NOMO-1 treated with dmso at 0.1 percent for 144 hours (cell line): ENCODE measurements at regions not wholly inside any gene's neighbourhood (a gene's known extent, or its start where the extent isn't known, plus 50 kb on each side); places are given as distances from the start of the nearest gene placed in this dataset.
"Not testable (repeated sequence)": the region's sequence is repeated elsewhere in the genome, so short reads cannot be mapped to it uniquely, and the experiment has no call there.

Experiments
- DNase-seq: peaks from one replicate; lab custom pipeline; 2025; ENCODE audit not compliant: unreplicated experiment; lab: John Stamatoyannopoulos, UW

- DNase-seq, result no peak
Measured at GRCh38 chr2:19207452-19207851, 151.0 kb downstream of the OSR1 start.

GRCh38 chr2:19205983-19206533, 152.4 kb downstream of the OSR1 start:
- DNase-seq, result no peak

GRCh38 chr2:19203866-19204265, 154.6 kb downstream of the OSR1 start:
- no peak for DNase-seq

- no peak for DNase-seq
Measured at GRCh38 chr2:19201911-19202462, 156.4 kb downstream of the OSR1 start.

GRCh38 chr2:19198381-19198780, 160.0 kb downstream of the OSR1 start:
- DNase-seq, result no peak

GRCh38 chr2:19195661-19196060, 162.8 kb downstream of the OSR1 start:
- no peak for DNase-seq

- no peak for DNase-seq
Measured at GRCh38 chr2:19189391-19189790, 169.0 kb downstream of the OSR1 start.

GRCh38 chr2:19187323-19188020, 171.0 kb downstream of the OSR1 start:
- DNase-seq, result no peak

GRCh38 chr2:19185086-19185485, 173.3 kb downstream of the OSR1 start:
- no peak for DNase-seq

GRCh38 chr2:19178175-19178574, 180.2 kb downstream of the OSR1 start:
- DNase-seq, result no peak

- DNase-seq, result no peak
Measured at GRCh38 chr2:19176977-19177376, 181.4 kb downstream of the OSR1 start.

- no peak for DNase-seq
Measured at GRCh38 chr2:19176172-19176852, 182.1 kb downstream of the OSR1 start.

GRCh38 chr2:19174176-19174575, 184.2 kb downstream of the OSR1 start:
- DNase-seq, result no peak

GRCh38 chr2:19171409-19171808, 187.0 kb downstream of the OSR1 start:
- no peak for DNase-seq

- no peak for DNase-seq
Measured at GRCh38 chr2:19169134-19169768, 189.2 kb downstream of the OSR1 start.

GRCh38 chr2:19164099-19164498, 194.3 kb downstream of the OSR1 start:
- DNase-seq, result not testable (repeated sequence)

GRCh38 chr2:19158896-19159295, 199.5 kb downstream of the OSR1 start:
- DNase-seq, result no peak

GRCh38 chr2:19158211-19158610, 200.2 kb downstream of the OSR1 start:
- no peak for DNase-seq

GRCh38 chr2:19156646-19157045, 201.8 kb downstream of the OSR1 start:
- no peak for DNase-seq

- no peak for DNase-seq
Measured at GRCh38 chr2:19150726-19151125, 207.7 kb downstream of the OSR1 start.

- no peak for DNase-seq
Measured at GRCh38 chr2:19146867-19147266, 211.6 kb downstream of the OSR1 start.
